Esophagus squamous epithelium (tissue), 4 donors: ENCODE measurements at regions not wholly inside any gene's neighbourhood (a gene's known extent, or its start where the extent isn't known, plus 50 kb on each side); places are given as distances from the start of the nearest gene placed in this dataset.

ENCODE experiments used
- POLR2A ChIP-seq, 4 donors: fragments of 450-650 bp; IDR thresholded peaks; one replicate each; pipeline ENCODE4 v1.6.1; 2017; ENCODE audit warnings: antibody characterized with exemption in 4 of 4, mild to moderate bottlenecking in 4 of 4, moderate library complexity in 3 of 4
- TF ChIP-seq, protein P1 (sequence below), 6 experiments: fragments of 450-650 bp in 4 of 6; fragments of 200-600 bp in 2 of 6; sonication (generic) in 2 of 6; IDR thresholded peaks; one replicate each; pipeline ENCODE4 v1.5.1; 2016 to 2019; ENCODE audit warnings: antibody characterized with exemption in 6 of 6, mild to moderate bottlenecking in 4 of 6, moderate library complexity in 4 of 6

DNA sequence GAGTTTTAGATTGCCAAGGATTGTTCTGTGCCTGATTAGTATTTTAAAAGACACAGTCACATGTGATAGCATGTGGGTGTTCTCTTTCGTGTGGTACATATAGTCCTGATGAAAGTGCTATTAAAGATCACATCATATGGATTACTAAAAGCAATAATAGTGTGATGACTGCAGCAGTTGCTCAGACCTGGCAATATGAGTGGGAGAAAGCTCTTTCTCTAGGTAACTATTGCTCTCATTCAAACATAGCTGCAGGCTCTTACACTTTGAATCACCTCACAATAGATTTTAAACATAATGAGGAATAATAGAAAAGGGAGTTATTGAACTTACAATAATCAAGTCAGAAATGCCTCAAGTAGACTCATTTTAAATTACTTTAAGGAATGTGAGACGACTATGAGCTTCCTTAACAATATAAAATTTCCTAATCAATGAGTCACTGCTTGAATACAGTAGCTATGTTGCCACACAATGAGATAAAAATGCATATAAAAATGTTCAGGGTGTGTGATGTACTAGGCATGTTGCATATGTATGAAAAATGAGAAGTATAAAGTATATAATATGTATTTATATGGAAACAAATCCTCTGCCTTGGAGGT, 452.1 kb downstream of the TMX3 start:
- TF ChIP-seq, protein P1, sequence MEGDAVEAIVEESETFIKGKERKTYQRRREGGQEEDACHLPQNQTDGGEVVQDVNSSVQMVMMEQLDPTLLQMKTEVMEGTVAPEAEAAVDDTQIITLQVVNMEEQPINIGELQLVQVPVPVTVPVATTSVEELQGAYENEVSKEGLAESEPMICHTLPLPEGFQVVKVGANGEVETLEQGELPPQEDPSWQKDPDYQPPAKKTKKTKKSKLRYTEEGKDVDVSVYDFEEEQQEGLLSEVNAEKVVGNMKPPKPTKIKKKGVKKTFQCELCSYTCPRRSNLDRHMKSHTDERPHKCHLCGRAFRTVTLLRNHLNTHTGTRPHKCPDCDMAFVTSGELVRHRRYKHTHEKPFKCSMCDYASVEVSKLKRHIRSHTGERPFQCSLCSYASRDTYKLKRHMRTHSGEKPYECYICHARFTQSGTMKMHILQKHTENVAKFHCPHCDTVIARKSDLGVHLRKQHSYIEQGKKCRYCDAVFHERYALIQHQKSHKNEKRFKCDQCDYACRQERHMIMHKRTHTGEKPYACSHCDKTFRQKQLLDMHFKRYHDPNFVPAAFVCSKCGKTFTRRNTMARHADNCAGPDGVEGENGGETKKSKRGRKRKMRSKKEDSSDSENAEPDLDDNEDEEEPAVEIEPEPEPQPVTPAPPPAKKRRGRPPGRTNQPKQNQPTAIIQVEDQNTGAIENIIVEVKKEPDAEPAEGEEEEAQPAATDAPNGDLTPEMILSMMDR (IDR thresholded peaks at IDR 0.05) = no peak
- TF ChIP-seq POLR2A (IDR thresholded peaks at IDR 0.05) = no peak
